ACC112 (cell line): ENCODE measurements at regions not wholly inside any gene's neighbourhood (a gene's known extent, or its start where the extent isn't known, plus 50 kb on each side); places are given as distances from the start of the nearest gene placed in this dataset.

Source experiments
- H2AFZ ChIP-seq: fragments of 200-600 bp; sonication (generic); one replicate; pipeline ENCODE4 v1.6.0; 2017; ENCODE audit warnings: antibody characterized with exemption, low read length; ENCODE audit not compliant: unreplicated experiment
- H3K27ac ChIP-seq: fragments of 200-600 bp; sonication (generic); 2 replicates; pipeline ENCODE4 v1.5.1; 2014; ENCODE audit warnings: low read depth, mild to moderate bottlenecking, antibody characterized with exemption, low read length, moderate library complexity
- H3K27me3 ChIP-seq: fragments of 200-600 bp; sonication (generic); 2 replicates; pipeline ENCODE4 v1.6.1; 2014; ENCODE audit warnings: mild to moderate bottlenecking, antibody characterized with exemption, low read length, moderate library complexity, mixed read lengths; ENCODE audit not compliant: insufficient read depth
- H3K36me3 ChIP-seq: fragments of 200-600 bp; sonication (generic); 2 replicates; pipeline ENCODE4 v1.6.1; 2016; ENCODE audit warnings: mild to moderate bottlenecking, antibody characterized with exemption, low read length, moderate library complexity, mixed read lengths; ENCODE audit not compliant: insufficient read depth
- H3K4me1 ChIP-seq: fragments of 200-600 bp; sonication (generic); one replicate; pipeline ENCODE4 v1.6.1; 2016; ENCODE audit warnings: low read length, mixed read lengths; ENCODE audit not compliant: insufficient read depth, unreplicated experiment, control insufficient read depth
- H3K4me3 ChIP-seq: fragments of 200-600 bp; sonication (generic); 2 replicates; pipeline ENCODE4 v1.5.1; 2014; ENCODE audit warnings: mild to moderate bottlenecking, low read depth, low read length
- H3K79me2 ChIP-seq: fragments of 200-600 bp; sonication (generic); one replicate; pipeline ENCODE4 v1.6.0; 2016; ENCODE audit warnings: low read length; ENCODE audit not compliant: control insufficient read depth, unreplicated experiment, insufficient read depth

DNA sequence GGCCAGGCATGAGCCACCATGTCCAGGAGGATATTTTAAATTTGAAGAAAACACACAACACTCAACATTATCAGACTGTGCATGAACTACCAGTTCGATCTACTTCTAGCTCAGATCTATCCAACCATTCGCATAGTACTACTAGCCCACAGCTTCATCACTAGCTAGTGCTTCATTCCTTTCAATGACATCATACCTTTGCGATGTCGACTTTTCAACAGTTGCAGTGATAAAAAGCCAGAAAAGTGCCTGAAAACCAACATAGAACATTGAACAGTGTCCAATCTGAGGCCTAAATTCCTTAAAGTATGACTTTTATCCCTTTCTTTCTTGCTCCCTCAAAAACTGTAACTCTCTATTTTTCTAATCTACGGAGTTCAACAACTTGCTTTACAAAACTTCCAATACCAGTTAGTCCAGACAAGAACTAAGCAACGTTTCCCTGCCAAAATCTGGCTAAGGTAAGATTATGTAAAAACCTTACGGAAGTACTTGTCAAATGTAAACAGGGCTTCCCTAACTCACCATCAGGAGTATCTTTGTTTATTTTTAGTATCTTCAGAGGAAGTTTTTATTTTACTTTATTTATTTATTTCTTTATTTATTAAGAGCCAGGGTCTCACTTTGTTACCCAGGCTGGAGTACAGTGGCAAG is 434.0 kb upstream of the JARID2 start:
- Histone ChIP-seq H3K4me1 (no peaks in the 10 kb centered on the region), H3K36me3 (no peaks in the 10 kb centered on the region), H3K4me3 (no peak overlapping the region), H3K27ac (no peak overlapping the region), H2AFZ (no peak overlapping the region), H3K27me3 (no peaks in the 10 kb centered on the region), H3K79me2 (no peaks in the 10 kb centered on the region)

DNA sequence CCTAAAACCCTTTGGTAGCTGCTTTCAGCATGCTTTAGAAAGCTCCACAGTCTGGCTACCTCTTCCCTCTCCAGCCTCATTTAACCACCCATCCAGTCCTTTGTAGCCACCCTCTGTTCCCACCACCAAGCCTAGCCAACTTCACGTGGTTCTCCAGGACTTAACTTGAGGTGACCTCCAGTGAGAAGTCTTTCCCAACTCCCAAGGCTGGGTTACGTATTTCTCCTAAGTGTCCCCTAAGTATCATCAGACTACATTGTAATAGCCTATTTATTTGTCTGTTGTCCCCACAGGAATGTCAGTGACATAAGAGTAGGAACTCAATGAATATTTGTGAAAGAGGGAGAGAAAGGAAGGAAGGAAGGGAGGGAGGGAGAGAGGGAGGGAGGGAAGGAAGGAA is 431.9 kb upstream of the JARID2 start:
- H3K27me3 ChIP-seq, result no peaks in the 10 kb centered on the region
- H3K27ac ChIP-seq, result no peak overlapping the region
- no peaks in the 10 kb centered on the region for H3K36me3 ChIP-seq
- H3K4me1 ChIP-seq, result no peaks in the 10 kb centered on the region
- no peak overlapping the region for H3K4me3 ChIP-seq
- no peaks in the 10 kb centered on the region for H3K79me2 ChIP-seq
- H2AFZ ChIP-seq, result no peak overlapping the region

DNA sequence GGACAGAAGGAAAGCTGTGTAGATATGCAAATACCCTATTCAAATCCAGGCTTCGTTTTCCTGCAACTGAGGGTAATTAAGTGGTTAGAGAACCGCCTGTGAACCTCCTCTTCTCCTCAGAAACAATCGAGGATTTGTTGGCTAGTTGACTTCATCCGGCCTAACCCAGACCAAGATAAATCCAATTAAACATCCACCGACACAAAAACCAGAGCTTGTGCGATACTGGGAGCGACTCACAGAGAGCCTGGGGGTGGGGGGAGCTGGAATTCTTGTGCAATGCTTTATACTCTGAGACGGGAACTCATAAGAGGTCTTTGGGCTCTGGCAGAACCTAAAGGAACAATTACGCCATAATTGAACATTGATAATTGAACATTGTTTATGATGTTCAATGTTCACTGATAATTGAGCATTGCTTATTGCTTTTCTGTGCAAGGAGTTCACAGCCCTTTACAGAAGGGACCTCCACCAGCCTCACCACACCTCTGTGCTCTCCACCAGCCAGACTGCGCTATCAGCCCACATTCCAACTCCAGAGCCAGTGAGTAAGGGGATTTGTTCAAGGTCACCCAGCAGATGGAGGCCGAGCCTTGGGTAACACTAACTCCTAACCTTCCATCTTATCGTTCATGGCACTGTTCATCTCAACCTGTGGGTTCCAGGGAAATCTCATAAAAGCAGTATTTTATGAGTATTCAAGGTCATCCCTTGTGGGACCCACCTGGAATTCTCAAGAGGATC is 429.6 kb upstream of the JARID2 start:
- H3K36me3 ChIP-seq, result no peaks in the 10 kb centered on the region
- H3K4me3 ChIP-seq, result no peak overlapping the region
- H3K27ac ChIP-seq, result no peak overlapping the region
- H3K27me3 ChIP-seq, result no peaks in the 10 kb centered on the region
- H3K79me2 ChIP-seq, result no peaks in the 10 kb centered on the region
- peaks cover 9% of the 10 kb centered on the region for H3K4me1 ChIP-seq
- no peak overlapping the region for H2AFZ ChIP-seq

DNA sequence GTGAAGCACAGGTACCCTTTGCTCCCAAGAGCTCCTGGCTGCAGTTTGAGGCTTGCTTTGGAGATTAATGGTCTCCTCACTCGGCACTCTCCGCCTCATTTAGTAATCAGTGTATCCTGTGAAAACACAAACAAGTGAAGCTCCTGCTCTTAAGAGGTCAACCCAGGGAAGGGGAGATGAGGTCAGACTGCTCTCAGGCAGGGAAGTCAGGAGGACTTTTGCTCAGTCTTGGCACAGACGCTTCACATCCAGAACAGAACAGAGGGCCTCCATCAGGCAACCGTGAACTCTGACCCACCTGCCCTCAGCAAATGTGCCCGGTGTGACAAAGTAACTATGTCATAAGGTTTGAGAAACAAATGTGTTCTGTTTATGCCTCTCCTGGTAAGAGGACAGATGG is 428.8 kb upstream of the JARID2 start:
- Histone ChIP-seq H3K27me3 (no peaks in the 10 kb centered on the region), H3K4me1 (peaks cover 10% of the 10 kb centered on the region), H3K27ac (no peak overlapping the region), H3K36me3 (no peaks in the 10 kb centered on the region), H2AFZ (no peak overlapping the region), H3K79me2 (no peaks in the 10 kb centered on the region), H3K4me3 (no peak overlapping the region)

DNA sequence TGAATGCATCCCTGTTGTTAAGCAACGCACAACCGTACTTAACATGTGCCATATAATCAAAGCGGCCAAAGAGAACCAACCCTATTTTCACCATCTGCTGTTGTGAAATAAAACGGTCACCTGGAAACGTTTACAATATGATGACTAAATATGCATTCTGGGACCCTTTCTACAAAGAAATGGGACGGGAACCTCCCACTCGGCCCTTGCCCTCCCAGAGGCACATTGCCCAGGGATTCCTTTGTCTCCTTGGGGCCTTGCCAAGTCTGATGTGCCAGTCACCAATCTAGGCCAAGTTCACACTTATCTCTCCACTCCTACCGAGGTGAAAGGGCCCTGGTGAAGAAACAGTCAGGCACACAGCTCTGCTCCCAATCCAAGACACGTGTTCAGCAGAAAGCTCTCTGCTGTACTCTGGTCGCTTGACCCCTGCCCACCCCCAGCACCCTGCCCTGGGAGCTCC is 427.4 kb upstream of the JARID2 start:
- H3K27me3 ChIP-seq, result no peaks in the 10 kb centered on the region
- H3K36me3 ChIP-seq, result no peaks in the 10 kb centered on the region
- H2AFZ ChIP-seq, result no peak overlapping the region
- H3K4me1 ChIP-seq, result peaks cover 10% of the 10 kb centered on the region
- no peaks in the 10 kb centered on the region for H3K79me2 ChIP-seq
- no peak overlapping the region for H3K4me3 ChIP-seq
- no peak overlapping the region for H3K27ac ChIP-seq

DNA sequence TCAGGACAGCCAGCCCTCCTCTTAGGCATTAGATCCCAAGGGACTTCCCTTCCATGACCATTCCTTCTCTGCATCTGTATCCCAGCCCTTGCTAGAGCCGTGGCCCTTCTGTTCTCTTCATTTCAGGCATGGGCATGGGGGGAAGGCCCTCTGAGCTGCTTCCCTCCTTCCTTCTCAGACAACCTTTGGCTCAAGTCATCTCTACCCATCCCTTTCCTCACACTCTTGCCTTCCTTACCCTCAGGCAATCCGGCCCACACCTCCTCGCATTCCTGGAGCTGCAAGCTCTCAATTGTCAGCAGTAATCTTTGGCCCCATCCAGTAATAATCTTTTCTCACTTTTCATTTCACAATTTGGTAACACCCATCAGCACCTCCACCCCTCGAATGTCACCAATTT is 426.9 kb upstream of the JARID2 start:
- Histone ChIP-seq H3K79me2 (no peaks in the 10 kb centered on the region), H3K4me1 (peaks cover 10% of the 10 kb centered on the region), H3K36me3 (no peaks in the 10 kb centered on the region), H3K27me3 (no peaks in the 10 kb centered on the region), H3K27ac (no peak overlapping the region), H3K4me3 (no peak overlapping the region), H2AFZ (no peak overlapping the region)

DNA sequence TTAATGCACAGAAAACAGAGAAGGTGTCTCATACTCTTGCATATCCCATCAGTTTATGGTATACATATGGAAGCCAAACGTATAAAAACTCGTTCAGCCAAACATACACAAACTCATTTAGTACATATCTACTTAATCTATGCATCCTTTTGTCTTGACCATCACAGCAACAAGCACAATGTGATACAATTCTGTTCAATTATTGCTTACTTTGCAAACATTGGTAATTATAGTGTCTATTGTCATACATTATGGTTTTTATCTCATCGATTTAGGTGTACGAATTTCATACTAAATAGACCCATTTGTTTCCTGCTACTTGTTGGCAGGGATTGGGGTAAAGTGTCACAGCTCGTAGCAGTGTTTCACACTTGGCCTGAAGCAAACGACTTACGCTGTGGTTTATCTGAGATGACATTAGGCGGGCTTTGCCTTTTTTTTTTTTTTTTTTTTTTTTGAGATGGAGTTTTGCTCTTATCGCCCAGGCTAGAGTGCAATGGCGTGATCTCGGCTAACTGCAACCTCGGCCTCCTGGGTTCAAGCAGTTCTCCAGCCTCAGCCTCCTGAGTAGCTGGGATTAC is 425.9 kb upstream of the JARID2 start:
- H3K4me1 ChIP-seq, result peaks cover 10% of the 10 kb centered on the region
- H3K4me3 ChIP-seq, result no peak overlapping the region
- no peaks in the 10 kb centered on the region for H3K79me2 ChIP-seq
- no peaks in the 10 kb centered on the region for H3K36me3 ChIP-seq
- no peak overlapping the region for H2AFZ ChIP-seq
- no peak overlapping the region for H3K27ac ChIP-seq
- no peaks in the 10 kb centered on the region for H3K27me3 ChIP-seq

DNA sequence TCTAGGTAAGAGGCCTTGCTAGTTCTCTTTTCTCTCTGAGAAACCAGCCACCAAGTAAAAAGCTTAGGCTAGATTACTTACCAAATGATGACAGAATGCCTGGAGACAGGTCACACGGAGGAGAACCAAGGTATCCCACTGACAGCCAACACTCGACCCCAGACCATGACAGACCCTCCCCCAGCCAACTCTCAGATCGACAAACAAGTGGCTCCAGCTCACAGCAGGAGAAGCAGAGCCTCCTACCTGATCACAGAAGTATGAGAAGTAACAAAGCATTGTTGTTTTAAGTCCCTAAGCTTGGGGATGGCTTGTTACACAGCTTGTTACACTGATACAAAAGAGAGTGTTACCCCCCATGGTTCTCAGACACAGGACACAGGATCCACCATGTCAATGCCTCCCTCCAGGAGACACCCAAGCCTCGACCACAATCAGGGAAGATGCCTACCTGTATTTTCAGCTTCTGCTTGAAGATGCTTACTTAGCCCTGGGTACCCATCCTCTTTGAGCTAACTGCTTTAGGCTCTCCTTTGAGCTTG is 423.8 kb upstream of the JARID2 start:
- Histone ChIP-seq H3K79me2 (no peaks in the 10 kb centered on the region), H2AFZ (no peak overlapping the region), H3K4me3 (no peak overlapping the region), H3K36me3 (no peaks in the 10 kb centered on the region), H3K27me3 (no peaks in the 10 kb centered on the region), H3K4me1 (peaks cover 10% of the 10 kb centered on the region), H3K27ac (no peak overlapping the region)

DNA sequence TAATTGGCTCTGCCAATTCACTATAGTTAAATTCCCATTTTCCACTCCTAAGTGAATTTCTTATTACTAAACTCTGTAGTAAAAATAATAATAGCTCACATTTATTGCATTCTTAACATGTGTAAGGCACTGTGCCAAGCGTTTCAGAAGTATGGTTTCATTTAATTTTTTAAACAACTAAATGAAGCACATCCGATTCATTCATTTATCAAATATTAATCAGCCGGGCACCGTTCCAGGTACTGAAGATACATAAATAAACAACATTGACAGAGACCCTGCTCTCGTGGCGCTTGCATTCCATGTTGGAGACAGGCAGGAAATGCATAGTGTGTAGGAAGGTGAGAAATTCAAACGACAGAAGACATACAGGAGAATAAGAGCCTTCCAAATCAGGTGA is 423.2 kb upstream of the JARID2 start:
- Histone ChIP-seq H3K79me2 (no peaks in the 10 kb centered on the region), H2AFZ (no peak overlapping the region), H3K4me3 (no peak overlapping the region), H3K27me3 (no peaks in the 10 kb centered on the region), H3K4me1 (peaks cover 10% of the 10 kb centered on the region), H3K27ac (no peak overlapping the region), H3K36me3 (no peaks in the 10 kb centered on the region)

DNA sequence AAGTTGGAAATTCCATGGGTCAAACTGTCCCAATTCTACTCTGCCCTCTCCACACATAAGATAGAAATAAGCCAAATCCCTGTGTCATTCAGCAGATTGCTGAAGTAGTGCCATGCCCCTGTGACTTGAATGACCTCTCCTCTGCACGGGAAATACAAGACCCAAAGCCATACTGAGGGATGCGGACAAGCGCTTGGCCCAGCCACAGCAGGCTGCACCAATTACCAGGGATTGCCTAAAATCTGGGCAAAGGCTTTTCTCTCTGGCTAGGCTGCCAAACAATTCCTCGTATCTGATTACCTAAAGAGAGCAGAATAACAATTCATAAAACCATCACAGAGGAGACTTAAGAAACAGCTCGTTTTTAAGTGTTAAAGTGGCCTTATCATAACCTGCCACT is 421.8 kb upstream of the JARID2 start:
- H3K27ac ChIP-seq, result no peak overlapping the region
- no peaks in the 10 kb centered on the region for H3K27me3 ChIP-seq
- peaks cover 10% of the 10 kb centered on the region for H3K4me1 ChIP-seq
- no peaks in the 10 kb centered on the region for H3K36me3 ChIP-seq
- H3K4me3 ChIP-seq, result no peak overlapping the region
- no peak overlapping the region for H2AFZ ChIP-seq
- H3K79me2 ChIP-seq, result no peaks in the 10 kb centered on the region
